Neural cell (in vitro differentiated cells): ENCODE measurements at regions not wholly inside any gene's neighbourhood (a gene's known extent, or its start where the extent isn't known, plus 50 kb on each side); places are given as distances from the start of the nearest gene placed in this dataset.

Experiments
- H2AFZ ChIP-seq: fragments of 200-600, 300-800 bp; sonication (generic), shearing (Covaris generic); 2 replicates; pipeline ENCODE4 v1.6.0; 2014; ENCODE audit warnings: low read depth, mild to moderate bottlenecking, antibody characterized with exemption, low read length, moderate library complexity
- H3F3A ChIP-seq: fragments of 200-600 bp; shearing (Covaris generic); 2 replicates; pipeline ENCODE4 v1.6.1; 2016; ENCODE audit warnings: mild to moderate bottlenecking, moderate library complexity, mixed read lengths, antibody characterized with exemption, low read length; ENCODE audit not compliant: insufficient read depth, poor library complexity, severe bottlenecking
- H3K27ac ChIP-seq: fragments of 200-600, 300-800 bp; sonication (generic), shearing (Covaris generic); 2 replicates; pipeline ENCODE4 v1.5.1; 2014; ENCODE audit warnings: mild to moderate bottlenecking, low read length, moderate library complexity
- H3K27me3 ChIP-seq: fragments of 300-800, 200-600 bp; sonication (generic), shearing (Covaris generic); 2 replicates; pipeline ENCODE4 v1.6.0; 2014; ENCODE audit warnings: mild to moderate bottlenecking, low read depth, low read length, moderate library complexity; ENCODE audit not compliant: insufficient read depth
- H3K36me3 ChIP-seq: fragments of 300-800, 200-600 bp; sonication (generic), shearing (Covaris generic); 2 replicates; pipeline ENCODE4 v1.5.1; 2014; ENCODE audit warnings: mild to moderate bottlenecking, antibody characterized with exemption, low read length, moderate library complexity; ENCODE audit not compliant: insufficient read depth
- H3K4me2 ChIP-seq: fragments of 300-800, 200-600 bp; sonication (generic), shearing (Covaris generic); 2 replicates; pipeline ENCODE4 v1.6.0; 2014; ENCODE audit warnings: mild to moderate bottlenecking, low read length
- H3K4me3 ChIP-seq: fragments of 300-800, 200-600 bp; sonication (generic), shearing (Covaris generic); 2 replicates; pipeline ENCODE4 v1.5.1; 2014; ENCODE audit warnings: mild to moderate bottlenecking, low read length, moderate library complexity
- H3K79me2 ChIP-seq: fragments of 200-600 bp; shearing (Covaris generic); replicated peaks from 2 replicates; pipeline ENCODE4 v1.6.0; 2014; ENCODE audit warnings: mild to moderate bottlenecking, low read length, moderate library complexity; ENCODE audit not compliant: insufficient read depth
- H3K9ac ChIP-seq: fragments of 300-800, 200-600 bp; sonication (generic), shearing (Covaris generic); 2 replicates; pipeline ENCODE4 v1.6.1; 2016; ENCODE audit warnings: mild to moderate bottlenecking, low read length, mixed read lengths
- H3K9me2 ChIP-seq: fragments of 200-600 bp; shearing (Covaris generic); 2 replicates; pipeline ENCODE4 v1.6.1; 2016; ENCODE audit warnings: mild to moderate bottlenecking, low read length, mixed read lengths; ENCODE audit not compliant: insufficient read depth
- H3K9me3 ChIP-seq: fragments of 200-600, 300-800 bp; sonication (generic), shearing (Covaris generic); 2 replicates; pipeline ENCODE4 v1.6.1; 2016; ENCODE audit warnings: mild to moderate bottlenecking, mixed run types, low read length, moderate library complexity, mixed read lengths
- H4K20me1 ChIP-seq: fragments of 200-600 bp; shearing (Covaris generic); 2 replicates; pipeline ENCODE4 v1.6.1; 2016; ENCODE audit warnings: mild to moderate bottlenecking, mixed run types; ENCODE audit not compliant: insufficient read depth
- CTCF ChIP-seq: fragments of 450-650 bp; IDR thresholded peaks from 2 replicates; pipeline ENCODE4 v1.5.1; 2014; ENCODE audit warnings: antibody characterized with exemption, mild to moderate bottlenecking, moderate library complexity; ENCODE audit not compliant: poor library complexity, severe bottlenecking
- EP300 ChIP-seq: fragments of 450-650 bp; conservative IDR thresholded peaks from 2 replicates; pipeline ENCODE4 v1.6.1; 2014; ENCODE audit warnings: antibody characterized with exemption, mild to moderate bottlenecking, moderate library complexity; ENCODE audit not compliant: poor library complexity, severe bottlenecking
- EZH2 ChIP-seq: fragments of 200-600, 300-800 bp; shearing (Covaris generic), sonication (generic); IDR thresholded peaks from 2 replicates; pipeline ENCODE4 v1.6.1; 2014; ENCODE audit warnings: antibody characterized with exemption, low read length, borderline replicate concordance, mild to moderate bottlenecking; ENCODE audit not compliant: insufficient read depth, poor library complexity, severe bottlenecking
- MXI1 ChIP-seq: fragments of 450-650 bp; conservative IDR thresholded peaks from 2 replicates; pipeline ENCODE4 v1.6.1; 2014; ENCODE audit warnings: antibody characterized with exemption, mild to moderate bottlenecking; ENCODE audit not compliant: poor library complexity, severe bottlenecking
- POLR2AphosphoS5 ChIP-seq: IDR thresholded peaks from 2 replicates; pipeline ENCODE4 v1.6.1; 2012
- RAD21 ChIP-seq: fragments of 450-650 bp; conservative IDR thresholded peaks from 2 replicates; pipeline ENCODE4 v1.6.1; 2014; ENCODE audit warnings: antibody characterized with exemption, mild to moderate bottlenecking, moderate library complexity
- SMC3 ChIP-seq: fragments of 450-650 bp; conservative IDR thresholded peaks from 2 replicates; pipeline ENCODE4 v1.6.1; 2014; ENCODE audit warnings: antibody characterized with exemption, mild to moderate bottlenecking, moderate library complexity; ENCODE audit not compliant: poor library complexity
- TAF1 ChIP-seq: IDR thresholded peaks from 2 replicates; pipeline ENCODE4 v1.6.1; 2012; ENCODE audit warnings: low read depth
- TF ChIP-seq, protein P1 (sequence below): IDR thresholded peaks from 2 replicates; pipeline ENCODE4 v1.6.1; 2012; ENCODE audit warnings: borderline replicate concordance

DNA sequence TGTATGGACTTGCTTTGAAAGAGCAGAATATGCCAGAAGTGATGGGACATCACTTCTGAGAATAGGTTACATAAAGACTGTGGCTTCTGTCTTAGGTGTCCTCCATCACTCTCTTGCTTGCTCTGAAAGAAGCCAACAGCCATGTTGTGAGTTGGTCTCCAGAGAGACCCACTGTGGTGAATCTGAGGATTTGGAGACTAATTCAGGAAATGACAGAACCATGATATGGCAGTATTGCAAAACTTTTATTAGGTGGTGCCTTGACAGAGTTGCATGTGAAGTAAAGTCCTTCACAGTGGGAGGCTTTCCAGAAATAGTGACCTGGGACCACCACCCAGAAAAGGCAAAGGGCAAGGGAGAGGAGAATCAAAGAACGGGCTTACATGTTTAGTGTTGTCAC lies 628.6 kb downstream of the KCNT2 start:
- TF ChIP-seq RAD21 = no peak
- no peak for TF ChIP-seq CTCF
- no peak for TF ChIP-seq MXI1
- no peak for TF ChIP-seq SMC3
- TF ChIP-seq, protein P1, sequence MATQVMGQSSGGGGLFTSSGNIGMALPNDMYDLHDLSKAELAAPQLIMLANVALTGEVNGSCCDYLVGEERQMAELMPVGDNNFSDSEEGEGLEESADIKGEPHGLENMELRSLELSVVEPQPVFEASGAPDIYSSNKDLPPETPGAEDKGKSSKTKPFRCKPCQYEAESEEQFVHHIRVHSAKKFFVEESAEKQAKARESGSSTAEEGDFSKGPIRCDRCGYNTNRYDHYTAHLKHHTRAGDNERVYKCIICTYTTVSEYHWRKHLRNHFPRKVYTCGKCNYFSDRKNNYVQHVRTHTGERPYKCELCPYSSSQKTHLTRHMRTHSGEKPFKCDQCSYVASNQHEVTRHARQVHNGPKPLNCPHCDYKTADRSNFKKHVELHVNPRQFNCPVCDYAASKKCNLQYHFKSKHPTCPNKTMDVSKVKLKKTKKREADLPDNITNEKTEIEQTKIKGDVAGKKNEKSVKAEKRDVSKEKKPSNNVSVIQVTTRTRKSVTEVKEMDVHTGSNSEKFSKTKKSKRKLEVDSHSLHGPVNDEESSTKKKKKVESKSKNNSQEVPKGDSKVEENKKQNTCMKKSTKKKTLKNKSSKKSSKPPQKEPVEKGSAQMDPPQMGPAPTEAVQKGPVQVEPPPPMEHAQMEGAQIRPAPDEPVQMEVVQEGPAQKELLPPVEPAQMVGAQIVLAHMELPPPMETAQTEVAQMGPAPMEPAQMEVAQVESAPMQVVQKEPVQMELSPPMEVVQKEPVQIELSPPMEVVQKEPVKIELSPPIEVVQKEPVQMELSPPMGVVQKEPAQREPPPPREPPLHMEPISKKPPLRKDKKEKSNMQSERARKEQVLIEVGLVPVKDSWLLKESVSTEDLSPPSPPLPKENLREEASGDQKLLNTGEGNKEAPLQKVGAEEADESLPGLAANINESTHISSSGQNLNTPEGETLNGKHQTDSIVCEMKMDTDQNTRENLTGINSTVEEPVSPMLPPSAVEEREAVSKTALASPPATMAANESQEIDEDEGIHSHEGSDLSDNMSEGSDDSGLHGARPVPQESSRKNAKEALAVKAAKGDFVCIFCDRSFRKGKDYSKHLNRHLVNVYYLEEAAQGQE = no peak
- no peak for TF ChIP-seq TAF1
- TF ChIP-seq EZH2 = no peak
- no peak for TF ChIP-seq EP300

DNA sequence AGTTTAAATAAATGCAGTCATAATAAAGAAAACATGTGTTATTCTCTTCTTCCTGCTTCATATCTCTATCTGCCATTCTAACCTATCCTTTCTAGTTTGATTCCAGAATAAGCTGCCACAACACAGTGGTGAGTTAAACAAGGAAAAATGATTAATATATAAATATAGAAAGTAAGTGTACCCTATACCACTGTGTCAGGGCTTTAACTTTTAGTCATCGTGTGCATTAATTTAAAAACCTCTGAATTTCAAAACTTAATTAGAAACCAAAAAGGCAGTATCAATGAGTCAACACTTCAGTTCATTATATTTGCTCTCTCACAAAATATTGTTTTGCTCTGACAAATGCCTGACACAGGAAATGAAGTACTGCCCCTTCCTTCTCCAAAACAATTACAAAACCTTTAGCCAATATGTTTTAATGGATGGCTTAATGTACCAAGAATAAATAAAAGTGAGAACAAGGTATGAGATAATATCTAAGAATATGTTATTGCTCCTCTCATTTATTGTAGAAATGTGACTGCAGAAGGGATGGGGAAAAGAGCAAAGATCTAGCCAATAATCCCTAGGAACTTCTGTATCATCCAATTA lies 634.8 kb downstream of the KCNT2 start:
- Histone ChIP-seq H3K9me3 (no peaks in the 10 kb centered on the region), H3K4me2 (no peak overlapping the region), H3K27me3 (no peaks in the 10 kb centered on the region), H3K9ac (no peak overlapping the region), H4K20me1 (no peaks in the 10 kb centered on the region), H3K4me3 (no peak overlapping the region), H3K9me2 (no peaks in the 10 kb centered on the region), H3K27ac (no peak overlapping the region), H3F3A (no peaks in the 10 kb centered on the region), H3K36me3 (no peaks in the 10 kb centered on the region), H2AFZ (no peak overlapping the region), H3K79me2 (no peaks in the 10 kb centered on the region)
- TF ChIP-seq RAD21 = no peak
- TF ChIP-seq TAF1 = no peak
- no peak for TF ChIP-seq EZH2
- TF ChIP-seq, protein P1 = no peak
- no peak for TF ChIP-seq MXI1
- no peak for TF ChIP-seq EP300
- no peak for TF ChIP-seq POLR2AphosphoS5
- no peak for TF ChIP-seq CTCF
- no peak for TF ChIP-seq SMC3

More for the DNA sequence above, 628.6 kb downstream of the KCNT2 start:
- H3K9me3 ChIP-seq = no peaks in the 10 kb centered on the region
- H4K20me1 ChIP-seq = no peaks in the 10 kb centered on the region
- no peaks in the 10 kb centered on the region for H3K36me3 ChIP-seq
- no peak overlapping the region for H2AFZ ChIP-seq
- H3K27ac ChIP-seq = no peak overlapping the region
- H3K79me2 ChIP-seq = no peaks in the 10 kb centered on the region
- H3K9ac ChIP-seq = no peak overlapping the region
- no peaks in the 10 kb centered on the region for H3F3A ChIP-seq
- H3K4me2 ChIP-seq = no peak overlapping the region
- no peaks in the 10 kb centered on the region for H3K27me3 ChIP-seq
- no peaks in the 10 kb centered on the region for H3K9me2 ChIP-seq
- no peak overlapping the region for H3K4me3 ChIP-seq
